Breast epithelium (tissue), 3 donors: ENCODE measurements at regions not wholly inside any gene's neighbourhood (a gene's known extent, or its start where the extent isn't known, plus 50 kb on each side); places are given as distances from the start of the nearest gene placed in this dataset.

Experiments
- CTCF ChIP-seq, 3 donors: fragments of 450-650 bp; IDR thresholded peaks; one replicate each; pipeline ENCODE4 v1.5.1; 2016 to 2017; ENCODE audit warnings: antibody characterized with exemption in 3 of 3, mild to moderate bottlenecking in 3 of 3, moderate library complexity in 3 of 3
- POLR2A ChIP-seq: fragments of 450-650 bp; IDR thresholded peaks from one replicate; pipeline ENCODE4 v1.6.1; 2016; ENCODE audit warnings: antibody characterized with exemption, mild to moderate bottlenecking, moderate library complexity
- POLR2AphosphoS5 ChIP-seq, 3 donors: sonication (generic); formaldehyde crosslinking; IDR thresholded peaks; one replicate each; pipeline ENCODE4 v1.6.1; 2017; ENCODE audit warnings: antibody characterized with exemption in 3 of 3

GRCh38 chr3:44186111-44186672 lies 55.5 kb upstream of the TOPAZ1 start:
- TF ChIP-seq POLR2A (no peak), CTCF (IDR thresholded peaks at IDR 0.05) (no peak), POLR2AphosphoS5 (IDR thresholded peaks at IDR 0.05) (no peak)
